Fibroblast of lung (primary cell): ENCODE measurements at regions not wholly inside any gene's neighbourhood (a gene's known extent, or its start where the extent isn't known, plus 50 kb on each side); places are given as distances from the start of the nearest gene placed in this dataset.

Experiments
- DNase-seq, 2 donors: peaks; one replicate each; pipeline versions ENCODE4 v3.0.0 to v3.0.0-alpha.2; 2010; ENCODE audit warnings: low read depth in 2 of 2
- H2AFZ ChIP-seq: 2 replicates; pipeline ENCODE4 v1.5.1; 2012; ENCODE audit warnings: low read length, control low read depth, inconsistent platforms
- H3K27ac ChIP-seq: 2 replicates; pipeline ENCODE4 v1.5.1; 2011; ENCODE audit warnings: low read length, control low read depth; ENCODE audit not compliant: insufficient read depth
- H3K27me3 ChIP-seq: 2 replicates; pipeline ENCODE4 v1.5.1; 2011; ENCODE audit warnings: mild to moderate bottlenecking, low read length; ENCODE audit not compliant: control insufficient read depth, insufficient read depth
- H3K36me3 ChIP-seq: 2 replicates; pipeline ENCODE4 v1.5.1; 2011; ENCODE audit warnings: low read length; ENCODE audit not compliant: control insufficient read depth, insufficient read depth
- H3K4me1 ChIP-seq: 2 replicates; pipeline ENCODE4 v1.5.1; 2011; ENCODE audit warnings: low read length; ENCODE audit not compliant: control insufficient read depth, insufficient read depth; ENCODE audit errors: extremely low read depth
- H3K4me2 ChIP-seq: 2 replicates; pipeline ENCODE4 v1.5.1; 2011; ENCODE audit warnings: low read length, control low read depth; ENCODE audit not compliant: insufficient read depth; ENCODE audit errors: extremely low read depth
- H3K4me3 ChIP-seq, 4 experiments: fragments of 200-600 bp in 1 of 4; sonication (generic) in 1 of 4; replicated peaks in 1 of 4; 2 replicates each; pipeline ENCODE4 v1.5.1; 2011 to 2016; ENCODE audit warnings: low read length in 4 of 4, low read depth in 3 of 4, mild to moderate bottlenecking in 3 of 4, control low read depth in 2 of 4, inconsistent platforms in 1 of 4, mixed read lengths in 1 of 4; ENCODE audit not compliant: insufficient read depth in 1 of 4; ENCODE audit errors: control extremely low read depth in 1 of 4
- H3K79me2 ChIP-seq: 2 replicates; pipeline ENCODE4 v1.5.1; 2012; ENCODE audit warnings: mild to moderate bottlenecking, low read length, inconsistent platforms; ENCODE audit not compliant: control insufficient read depth, insufficient read depth
- H3K9ac ChIP-seq: 2 replicates; pipeline ENCODE4 v1.5.1; 2011; ENCODE audit warnings: mild to moderate bottlenecking, low read length, control low read depth; ENCODE audit not compliant: insufficient read depth
- H3K9me3 ChIP-seq: 2 replicates; pipeline ENCODE4 v1.5.1; 2012; ENCODE audit warnings: low read depth, low read length; ENCODE audit not compliant: control insufficient read depth, insufficient read depth
- H4K20me1 ChIP-seq: 2 replicates; pipeline ENCODE4 v1.5.1; 2011; ENCODE audit warnings: low read length; ENCODE audit not compliant: control insufficient read depth, insufficient read depth; ENCODE audit errors: extremely low read depth
- CTCF ChIP-seq, 2 donors: IDR thresholded peaks in 1 of 2; conservative IDR thresholded peaks in 1 of 2; 1 replicate in 1 of 2; 2 replicates in 1 of 2; pipeline ENCODE4 v1.5.1; 2011 to 2012; ENCODE audit warnings: low read length in 2 of 2, control low read depth in 1 of 2, inconsistent platforms in 1 of 2, low read depth in 1 of 2, mild to moderate bottlenecking in 1 of 2
- EZH2 ChIP-seq: IDR thresholded peaks from 2 replicates; pipeline ENCODE4 v1.5.1; 2012; ENCODE audit warnings: low read length, control low read depth, mild to moderate bottlenecking; ENCODE audit errors: missing control alignments

GRCh38 chr19:27758626-27759505 is 1454.1 kb downstream of the UQCRFS1 start:
- Histone ChIP-seq H4K20me1 (no peaks in the 10 kb centered on the region), H3K4me2 (no peak overlapping the region), H3K36me3 (no peaks in the 10 kb centered on the region), H3K4me3 (no peak overlapping the region), H3K27ac (no peak overlapping the region), H3K79me2 (no peaks in the 10 kb centered on the region), H2AFZ (no peak overlapping the region), H3K27me3 (no peaks in the 10 kb centered on the region), H3K9me3 (no peaks in the 10 kb centered on the region), H3K4me1 (no peaks in the 10 kb centered on the region), H3K9ac (no peak overlapping the region)
- TF ChIP-seq CTCF (conservative IDR thresholded peaks at IDR 0.05 in 1 of 2, IDR thresholded peaks at IDR 0.05 in 1 of 2; ENCODE audit: low read depth in 1 of 2, low read length in 2 of 2) (no peak), EZH2 (no peak)
- no peak for DNase-seq

GRCh38 chr19:27754700-27755099 is 1458.3 kb downstream of the UQCRFS1 start:
- Histone ChIP-seq H2AFZ (no peak overlapping the region), H3K9me3 (no peaks in the 10 kb centered on the region), H3K4me1 (no peaks in the 10 kb centered on the region), H4K20me1 (no peaks in the 10 kb centered on the region), H3K9ac (no peak overlapping the region), H3K36me3 (no peaks in the 10 kb centered on the region), H3K27me3 (no peaks in the 10 kb centered on the region), H3K4me2 (no peak overlapping the region), H3K27ac (no peak overlapping the region), H3K79me2 (no peaks in the 10 kb centered on the region), H3K4me3 (no peak overlapping the region)
- no peak for DNase-seq
- TF ChIP-seq CTCF (conservative IDR thresholded peaks at IDR 0.05 in 1 of 2, IDR thresholded peaks at IDR 0.05 in 1 of 2; ENCODE audit: low read depth in 1 of 2, low read length in 2 of 2) (no peak), EZH2 (no peak)

GRCh38 chr19:27753622-27754021 is 1459.3 kb downstream of the UQCRFS1 start:
- Histone ChIP-seq H3K27me3 (no peaks in the 10 kb centered on the region), H3K4me3 (no peak overlapping the region), H3K4me2 (no peak overlapping the region), H3K4me1 (no peaks in the 10 kb centered on the region), H4K20me1 (no peaks in the 10 kb centered on the region), H2AFZ (no peak overlapping the region), H3K9ac (no peak overlapping the region), H3K27ac (no peak overlapping the region), H3K36me3 (no peaks in the 10 kb centered on the region), H3K79me2 (no peaks in the 10 kb centered on the region), H3K9me3 (no peaks in the 10 kb centered on the region)
- TF ChIP-seq EZH2: no peak
- no peak for DNase-seq
